Ishikawa (cell line): ENCODE measurements at regions not wholly inside any gene's neighbourhood (a gene's known extent, or its start where the extent isn't known, plus 50 kb on each side); places are given as distances from the start of the nearest gene placed in this dataset.

Experiments used
- EP300 ChIP-seq: IDR thresholded peaks from 2 replicates; pipeline ENCODE4 v1.6.1; 2012; ENCODE audit warnings: borderline replicate concordance
- FOXM1 ChIP-seq: IDR thresholded peaks from 2 replicates; pipeline ENCODE4 v1.6.1; 2012; ENCODE audit warnings: low read depth, borderline replicate concordance
- NFIC ChIP-seq: IDR thresholded peaks from 2 replicates; pipeline ENCODE4 v1.6.1; 2012
- TAF1 ChIP-seq: IDR thresholded peaks from 2 replicates; pipeline ENCODE4 v1.6.1; 2012; ENCODE audit warnings: low read depth, mild to moderate bottlenecking
- TEAD4 ChIP-seq: IDR thresholded peaks from 2 replicates; pipeline ENCODE4 v1.6.1; 2012
- ZBTB7A ChIP-seq: IDR thresholded peaks from 2 replicates; pipeline ENCODE4 v1.6.1; 2012; ENCODE audit warnings: low read depth
- TF ChIP-seq, protein P1 (sequence below): IDR thresholded peaks from 2 replicates; pipeline ENCODE4 v1.6.1; 2012

DNA sequence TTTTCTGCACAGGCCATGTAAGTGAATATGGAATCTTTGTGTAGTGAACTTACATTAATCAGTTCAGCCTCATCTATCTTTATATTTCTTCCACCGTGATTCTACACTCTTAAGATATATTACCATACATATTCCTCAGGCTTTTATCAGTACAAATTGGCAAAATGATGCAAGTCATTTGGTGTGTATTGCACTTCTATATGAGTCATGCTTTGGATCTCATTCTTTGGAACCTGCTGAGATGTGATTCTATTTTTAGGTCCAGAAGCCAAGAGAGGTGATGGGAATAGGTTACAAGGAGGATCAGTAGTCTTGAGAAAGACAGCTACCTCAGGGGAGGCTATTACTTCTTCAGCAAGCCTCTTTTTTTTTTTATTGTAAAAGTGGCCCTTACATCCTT is 204.4 kb downstream of the ZNF330 start:
- TF ChIP-seq TEAD4 (no peak), ZBTB7A (no peak), FOXM1 (no peak), NFIC (no peak), EP300 (no peak), TAF1 (no peak)
- TF ChIP-seq, protein P1, sequence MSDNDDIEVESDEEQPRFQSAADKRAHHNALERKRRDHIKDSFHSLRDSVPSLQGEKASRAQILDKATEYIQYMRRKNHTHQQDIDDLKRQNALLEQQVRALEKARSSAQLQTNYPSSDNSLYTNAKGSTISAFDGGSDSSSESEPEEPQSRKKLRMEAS, result no peak
